ENCODE measurements at regions not wholly inside any gene's neighbourhood (a gene's known extent, or its start where the extent isn't known, plus 50 kb on each side); places are given as distances from the start of the nearest gene placed in this dataset.

DNA sequence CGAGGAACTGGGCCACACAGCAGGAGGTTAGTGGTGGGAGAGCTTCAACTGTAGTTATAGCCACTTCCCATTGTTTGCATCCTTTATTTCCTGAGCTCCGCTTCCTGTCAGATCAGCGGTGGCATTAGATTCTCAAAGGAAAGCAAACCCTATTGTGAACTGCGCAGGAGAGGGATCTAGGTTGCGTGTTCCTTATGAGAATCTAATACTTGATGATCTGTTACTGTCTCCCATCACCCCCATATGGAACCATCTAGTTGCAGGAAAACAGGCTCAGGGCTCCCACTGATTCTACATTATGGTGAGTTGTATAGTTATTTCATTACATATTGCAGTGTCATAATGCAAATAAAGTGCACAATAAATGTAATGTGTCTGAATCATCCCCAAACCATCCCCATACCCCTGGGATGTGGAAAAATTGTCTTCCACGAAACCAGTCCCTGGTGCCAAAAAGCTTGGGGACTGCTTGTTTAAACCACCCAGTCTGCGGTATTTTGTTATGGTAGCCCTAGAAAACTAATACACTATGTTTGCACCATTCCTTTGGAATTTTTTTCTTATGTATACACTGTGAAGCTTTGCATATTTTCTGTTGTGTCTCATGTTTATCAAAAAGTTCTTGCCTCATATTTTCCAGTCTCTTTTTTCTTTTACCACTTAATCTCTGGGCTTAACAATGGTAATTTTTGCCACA, 136.6 kb upstream of the IVNS1ABP start:
- Mint-ChIP-seq H3K4me1 (peaks cover 4% of the 10 kb centered on the region), H3K27me3 (ENCODE audit: low read depth) (no peaks in the 10 kb centered on the region), H3K4me3 (no peak overlapping the region), H3K36me3 (ENCODE audit: low read depth) (no peaks in the 10 kb centered on the region), H3K9me3 (no peaks in the 10 kb centered on the region), H3K27ac (ENCODE audit: unreplicated experiment) (no peak overlapping the region)
- TF ChIP-seq, protein P1, sequence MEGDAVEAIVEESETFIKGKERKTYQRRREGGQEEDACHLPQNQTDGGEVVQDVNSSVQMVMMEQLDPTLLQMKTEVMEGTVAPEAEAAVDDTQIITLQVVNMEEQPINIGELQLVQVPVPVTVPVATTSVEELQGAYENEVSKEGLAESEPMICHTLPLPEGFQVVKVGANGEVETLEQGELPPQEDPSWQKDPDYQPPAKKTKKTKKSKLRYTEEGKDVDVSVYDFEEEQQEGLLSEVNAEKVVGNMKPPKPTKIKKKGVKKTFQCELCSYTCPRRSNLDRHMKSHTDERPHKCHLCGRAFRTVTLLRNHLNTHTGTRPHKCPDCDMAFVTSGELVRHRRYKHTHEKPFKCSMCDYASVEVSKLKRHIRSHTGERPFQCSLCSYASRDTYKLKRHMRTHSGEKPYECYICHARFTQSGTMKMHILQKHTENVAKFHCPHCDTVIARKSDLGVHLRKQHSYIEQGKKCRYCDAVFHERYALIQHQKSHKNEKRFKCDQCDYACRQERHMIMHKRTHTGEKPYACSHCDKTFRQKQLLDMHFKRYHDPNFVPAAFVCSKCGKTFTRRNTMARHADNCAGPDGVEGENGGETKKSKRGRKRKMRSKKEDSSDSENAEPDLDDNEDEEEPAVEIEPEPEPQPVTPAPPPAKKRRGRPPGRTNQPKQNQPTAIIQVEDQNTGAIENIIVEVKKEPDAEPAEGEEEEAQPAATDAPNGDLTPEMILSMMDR (conservative IDR thresholded peaks at IDR 0.05) = no peak
- no peak for DNase-seq (ENCODE audit: low read depth, low spot score)

- Mint-ChIP-seq H3K4me1 (peaks cover 7% of the 10 kb centered on the region), H3K27me3 (ENCODE audit: low read depth) (no peaks in the 10 kb centered on the region), H3K9me3 (peaks cover 2% of the 10 kb centered on the region), H3K27ac (ENCODE audit: unreplicated experiment) (no peak overlapping the region), H3K4me3 (no peak overlapping the region), H3K36me3 (ENCODE audit: low read depth) (no peaks in the 10 kb centered on the region)
- TF ChIP-seq, protein P1 (conservative IDR thresholded peaks at IDR 0.05) = no peak
- DNase-seq (ENCODE audit: low read depth, low spot score) = no peak
These were observed 133.9 kb upstream of the IVNS1ABP start for GRCh38 chr1:185450917-185451316.

- no peaks in the 10 kb centered on the region for H3K27me3 Mint-ChIP-seq (ENCODE audit: low read depth)
- DNase-seq (ENCODE audit: low read depth, low spot score) = no peak
- peaks cover 2% of the 10 kb centered on the region for H3K9me3 Mint-ChIP-seq
- H3K4me1 Mint-ChIP-seq = peaks cover 7% of the 10 kb centered on the region
- no peak overlapping the region for H3K27ac Mint-ChIP-seq (ENCODE audit: unreplicated experiment)
- TF ChIP-seq, protein P1 (conservative IDR thresholded peaks at IDR 0.05) = no peak
- no peaks in the 10 kb centered on the region for H3K36me3 Mint-ChIP-seq (ENCODE audit: low read depth)
- no peak overlapping the region for H3K4me3 Mint-ChIP-seq
These were observed 133.2 kb upstream of the IVNS1ABP start for GRCh38 chr1:185450060-185450788.

GRCh38 chr1:185449378-185450059, 132.5 kb upstream of the IVNS1ABP start:
- no peak overlapping the region for H3K27ac Mint-ChIP-seq (ENCODE audit: unreplicated experiment)
- H3K9me3 Mint-ChIP-seq = peaks cover 2% of the 10 kb centered on the region
- no peaks in the 10 kb centered on the region for H3K36me3 Mint-ChIP-seq (ENCODE audit: low read depth)
- no peak for DNase-seq (ENCODE audit: low read depth, low spot score)
- TF ChIP-seq, protein P1 (conservative IDR thresholded peaks at IDR 0.05) = no peak
- H3K4me3 Mint-ChIP-seq = no peak overlapping the region
- no peaks in the 10 kb centered on the region for H3K27me3 Mint-ChIP-seq (ENCODE audit: low read depth)
- peaks cover 7% of the 10 kb centered on the region for H3K4me1 Mint-ChIP-seq

DNA sequence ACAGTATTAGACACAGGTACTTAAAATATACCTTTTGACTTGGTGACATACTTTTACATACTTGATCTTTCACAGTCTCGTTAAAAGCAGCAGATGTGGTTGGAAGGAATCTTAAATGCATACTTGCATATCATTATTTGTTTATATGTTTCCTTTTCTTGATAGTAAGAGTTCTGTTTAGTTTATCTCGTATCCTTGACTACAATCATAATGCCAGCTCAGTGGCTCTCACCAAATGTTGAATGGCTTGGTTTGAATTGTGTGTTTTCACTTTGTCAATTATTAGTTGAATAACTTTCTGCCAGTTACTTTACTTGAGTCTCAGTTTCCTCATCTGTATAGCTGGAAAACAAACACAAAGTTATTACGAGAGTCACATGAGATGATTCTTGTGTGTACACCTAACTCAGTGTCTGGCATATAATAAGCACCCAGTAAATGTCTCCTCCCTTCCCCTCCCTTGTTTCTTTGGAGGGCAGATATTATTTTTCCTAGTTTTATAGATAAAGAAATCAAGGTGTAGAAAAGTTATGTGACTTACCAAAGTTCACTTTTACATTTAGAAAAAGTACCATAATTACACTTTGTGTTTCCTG, 131.6 kb upstream of the IVNS1ABP start:
- Mint-ChIP-seq H3K36me3 (ENCODE audit: low read depth) (no peaks in the 10 kb centered on the region), H3K4me1 (peaks cover 7% of the 10 kb centered on the region), H3K9me3 (peaks cover 2% of the 10 kb centered on the region), H3K27me3 (ENCODE audit: low read depth) (no peaks in the 10 kb centered on the region), H3K4me3 (no peak overlapping the region), H3K27ac (ENCODE audit: unreplicated experiment) (no peak overlapping the region)
- DNase-seq (ENCODE audit: low read depth, low spot score) = no peak
- TF ChIP-seq, protein P1 (conservative IDR thresholded peaks at IDR 0.05) = no peak
